Epithelial cell of proximal tubule (primary cell): ENCODE measurements at regions not wholly inside any gene's neighbourhood (a gene's known extent, or its start where the extent isn't known, plus 50 kb on each side); places are given as distances from the start of the nearest gene placed in this dataset.

Experiments used
- DNase-seq: peaks from one replicate; pipeline ENCODE4 v3.0.0-alpha.2; 2011; ENCODE audit warnings: low read depth
- H3K4me3 ChIP-seq: 2 replicates; pipeline ENCODE4 v1.5.1; 2011; ENCODE audit warnings: low read depth, mild to moderate bottlenecking, low read length
- TF ChIP-seq, protein P1 (sequence below): conservative IDR thresholded peaks from 2 replicates; pipeline ENCODE4 v1.5.1; 2012; ENCODE audit warnings: low read depth, mild to moderate bottlenecking, low read length

DNA sequence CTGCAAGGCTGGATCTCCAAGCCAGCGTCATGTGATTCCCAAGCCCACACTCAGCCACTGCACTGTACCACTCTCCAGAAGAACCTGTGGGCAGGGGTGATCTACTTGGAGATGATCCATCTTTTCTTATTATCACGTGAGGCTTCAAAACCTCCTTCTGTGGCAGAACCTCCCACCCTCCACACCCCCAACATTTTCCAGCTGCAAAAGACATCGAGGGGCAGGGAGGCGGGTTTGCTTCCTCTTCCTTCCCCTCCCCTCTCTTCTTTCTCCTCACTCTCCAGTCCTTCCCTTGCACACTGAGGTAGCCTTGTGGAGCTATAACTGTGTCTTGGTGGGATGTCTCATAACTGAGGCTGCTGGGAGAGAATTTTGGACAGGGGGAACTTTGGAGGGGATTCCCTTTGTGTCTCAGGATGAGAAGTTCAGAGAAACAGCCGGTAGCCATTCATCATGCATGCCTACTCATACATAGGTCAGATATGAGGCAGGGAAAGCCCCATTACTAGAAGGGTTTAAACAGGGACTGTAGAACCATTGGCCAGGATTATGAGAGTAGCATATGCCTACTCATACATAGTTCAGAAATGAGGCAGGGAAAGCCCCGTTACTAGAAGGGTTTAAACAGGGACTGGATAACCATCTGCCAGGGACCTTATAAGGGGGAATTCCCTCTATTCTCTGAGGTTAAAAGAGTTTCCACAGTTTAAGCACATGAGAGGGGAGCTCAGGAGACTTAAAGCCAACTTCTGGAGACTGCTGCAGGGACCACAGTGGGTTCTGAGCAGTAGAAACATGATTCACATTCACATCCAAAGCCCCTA, 420.7 kb upstream of the CADM1 start:
- DNase-seq = no peak
- TF ChIP-seq, protein P1, sequence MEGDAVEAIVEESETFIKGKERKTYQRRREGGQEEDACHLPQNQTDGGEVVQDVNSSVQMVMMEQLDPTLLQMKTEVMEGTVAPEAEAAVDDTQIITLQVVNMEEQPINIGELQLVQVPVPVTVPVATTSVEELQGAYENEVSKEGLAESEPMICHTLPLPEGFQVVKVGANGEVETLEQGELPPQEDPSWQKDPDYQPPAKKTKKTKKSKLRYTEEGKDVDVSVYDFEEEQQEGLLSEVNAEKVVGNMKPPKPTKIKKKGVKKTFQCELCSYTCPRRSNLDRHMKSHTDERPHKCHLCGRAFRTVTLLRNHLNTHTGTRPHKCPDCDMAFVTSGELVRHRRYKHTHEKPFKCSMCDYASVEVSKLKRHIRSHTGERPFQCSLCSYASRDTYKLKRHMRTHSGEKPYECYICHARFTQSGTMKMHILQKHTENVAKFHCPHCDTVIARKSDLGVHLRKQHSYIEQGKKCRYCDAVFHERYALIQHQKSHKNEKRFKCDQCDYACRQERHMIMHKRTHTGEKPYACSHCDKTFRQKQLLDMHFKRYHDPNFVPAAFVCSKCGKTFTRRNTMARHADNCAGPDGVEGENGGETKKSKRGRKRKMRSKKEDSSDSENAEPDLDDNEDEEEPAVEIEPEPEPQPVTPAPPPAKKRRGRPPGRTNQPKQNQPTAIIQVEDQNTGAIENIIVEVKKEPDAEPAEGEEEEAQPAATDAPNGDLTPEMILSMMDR = no peak
- H3K4me3 ChIP-seq = no peak overlapping the region

DNA sequence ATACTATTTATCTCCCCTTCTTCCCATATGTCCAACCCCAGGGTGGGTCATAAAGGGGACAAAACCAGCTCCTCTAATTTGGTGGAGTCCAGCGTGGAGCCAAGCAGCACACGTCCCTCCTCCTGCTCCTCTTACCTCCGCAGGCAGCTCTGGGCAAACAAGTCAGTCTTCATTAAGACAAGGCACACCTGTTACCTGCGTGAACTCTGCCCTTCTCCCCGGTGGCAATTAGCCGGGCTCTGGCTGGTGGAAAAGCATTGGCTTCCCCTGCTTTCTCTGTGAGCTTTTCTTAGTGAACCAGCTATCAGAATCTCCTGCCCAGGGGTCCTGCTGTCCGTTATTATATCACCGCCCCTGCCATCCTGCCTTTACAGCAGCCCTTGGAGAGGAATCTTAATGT, 418.7 kb upstream of the CADM1 start:
- TF ChIP-seq, protein P1 = no peak
- H3K4me3 ChIP-seq = no peak overlapping the region
- DNase-seq = no peak

DNA sequence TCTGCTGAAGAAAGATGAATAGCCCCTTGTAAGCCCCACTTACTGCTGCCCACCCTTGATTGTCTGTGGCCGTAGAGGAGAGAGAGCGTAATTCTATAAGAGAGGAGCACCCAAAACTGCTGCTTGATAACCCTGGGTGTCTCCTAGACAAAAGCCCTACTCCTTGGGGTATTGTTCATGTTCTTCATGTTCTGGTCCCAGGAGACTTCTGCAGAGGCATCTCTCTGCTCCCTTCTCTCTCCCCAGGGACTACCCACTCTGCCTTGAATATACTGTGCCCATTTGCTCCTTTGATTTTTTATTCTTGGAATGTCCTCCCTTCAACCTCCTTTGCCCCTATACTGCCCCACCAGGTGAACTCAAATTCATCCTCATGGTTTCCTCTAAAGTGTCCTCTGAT, 417.8 kb upstream of the CADM1 start:
- no peak overlapping the region for H3K4me3 ChIP-seq
- no peak for DNase-seq
- TF ChIP-seq, protein P1 = no peak

DNA sequence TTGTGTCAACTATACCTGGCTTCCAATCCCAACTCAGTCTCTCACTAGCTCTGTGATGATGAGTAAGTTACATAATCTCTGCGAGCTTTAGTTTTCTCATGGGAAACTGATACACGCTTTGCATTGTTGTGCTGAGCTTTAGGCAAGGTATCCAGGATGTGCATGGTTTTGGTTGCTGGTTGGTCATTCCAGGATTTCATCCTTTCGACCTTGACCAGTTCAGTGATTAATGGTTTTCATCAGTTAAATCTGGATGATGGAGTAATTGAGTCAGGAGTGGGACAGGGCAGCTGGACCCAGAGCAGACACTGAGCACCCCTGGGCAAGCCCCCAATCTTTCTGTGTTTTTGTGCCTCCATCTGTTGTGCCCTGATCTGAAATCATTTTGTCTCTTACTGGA, 417.3 kb upstream of the CADM1 start:
- TF ChIP-seq, protein P1 = no peak
- no peak overlapping the region for H3K4me3 ChIP-seq
- DNase-seq = no peak

DNA sequence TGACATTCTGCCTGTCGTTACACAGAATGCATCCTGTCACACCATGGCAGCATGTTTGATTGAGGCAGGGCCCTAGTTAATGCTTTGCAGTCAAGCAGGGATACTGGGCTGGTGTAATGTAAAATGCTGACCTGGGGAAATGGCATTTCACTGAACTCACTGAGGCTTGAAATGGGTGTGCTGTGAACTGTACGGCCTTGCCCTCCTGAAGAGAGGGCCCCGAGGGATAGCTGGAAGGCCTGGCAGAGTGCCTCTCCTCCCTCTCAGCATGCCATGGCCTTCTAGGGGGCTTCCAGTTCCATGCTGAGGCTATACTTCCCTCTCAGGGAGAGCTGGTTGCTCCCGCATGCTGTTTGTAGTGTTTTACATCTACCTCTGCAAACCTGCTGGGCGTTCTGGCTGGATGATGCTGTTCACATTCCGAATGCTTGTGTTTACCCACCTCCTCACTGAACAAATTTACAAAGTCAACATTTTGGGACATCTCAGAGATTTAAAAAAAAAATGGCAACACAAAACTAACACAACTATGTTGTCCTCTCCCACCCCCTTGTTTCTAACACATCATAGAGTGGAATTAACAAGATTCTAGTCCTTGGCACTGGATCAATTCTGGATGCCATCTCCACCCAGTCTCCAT, 416.7 kb upstream of the CADM1 start:
- no peak overlapping the region for H3K4me3 ChIP-seq
- TF ChIP-seq, protein P1 = no peak
- DNase-seq = peak; percentile 80

DNA sequence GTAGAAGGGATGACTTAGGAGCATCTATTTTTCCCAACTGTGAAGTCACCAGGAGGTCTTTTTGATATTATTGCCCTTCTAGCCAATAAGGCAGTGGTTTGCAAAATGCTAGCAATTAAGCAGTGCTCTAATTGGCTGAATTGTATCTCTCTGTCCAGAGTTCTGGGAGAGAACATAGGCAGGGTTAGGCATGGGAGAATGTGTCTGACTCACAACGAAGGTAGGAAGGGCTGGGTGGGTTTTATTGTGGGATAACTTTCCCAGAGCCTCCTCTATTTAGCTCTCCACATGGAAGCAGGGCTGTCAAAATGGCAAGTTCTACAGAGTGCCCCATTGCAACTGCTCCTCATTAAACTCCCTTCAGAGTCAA, 415.9 kb upstream of the CADM1 start:
- no peak overlapping the region for H3K4me3 ChIP-seq
- TF ChIP-seq, protein P1 = no peak
- DNase-seq = no peak
